Right ventricle myocardium superior (tissue), 1 donor: ENCODE measurements at regions not wholly inside any gene's neighbourhood (a gene's known extent, or its start where the extent isn't known, plus 50 kb on each side); places are given as distances from the start of the nearest gene placed in this dataset.

ENCODE experiments used
- ATAC-seq: fragments of 200-7000 bp; cut with Tn5 transposase; one replicate; pipeline ENCODE4 v1.9.1; 2020; ENCODE audit warnings: mild to moderate bottlenecking; ENCODE audit not compliant: poor library complexity
- DNase-seq: peaks from one replicate; pipeline ENCODE4 v3.0.0-alpha.2; 2020
- intact Hi-C: fragments of 100-400 bp; cut with DNase I; formaldehyde crosslinking; loops from one replicate; pipeline ENCODE4 v1.11.2; 2022
- donor health status: DM: no; HTN: yes; CAD: no; lungs with severe emphysema.

- intact Hi-C loops, result no loop called here
- DNase-seq (no peak), ATAC-seq (no peak)
These were observed 989.7 kb downstream of the EFNB2 start for GRCh38 chr13:105545811-105546210.

GRCh38 chr13:105543742-105544141, 991.7 kb downstream of the EFNB2 start:
- intact Hi-C loops, result no loop called here
- DNase-seq (no peak), ATAC-seq (no peak)

- DNase-seq (no peak), ATAC-seq (no peak)
- intact Hi-C loops, result no loop called here
These were observed 993.9 kb downstream of the EFNB2 start for GRCh38 chr13:105541565-105541964.

DNA sequence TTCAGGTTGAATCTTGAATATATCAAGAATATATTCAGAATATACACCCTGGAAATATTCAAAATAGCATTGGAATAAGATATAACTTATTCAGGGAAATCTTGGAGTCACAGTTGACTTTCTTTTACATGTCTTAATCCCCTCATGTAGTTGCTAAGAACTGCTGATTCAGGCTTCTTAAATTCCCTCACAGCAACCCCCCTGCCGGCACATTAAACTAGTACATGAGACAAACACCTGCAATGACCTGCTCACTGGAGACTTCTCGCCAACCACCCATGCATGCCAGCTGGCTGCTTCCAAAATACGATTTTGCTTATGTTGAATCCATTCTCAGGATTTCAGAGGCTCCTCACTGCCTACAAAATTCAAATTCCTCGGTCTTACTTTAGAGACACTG, 997.1 kb downstream of the EFNB2 start:
- DNase-seq, result no peak
- ATAC-seq, result no peak
- intact Hi-C loops, result no loop called here

- DNase-seq (no peak), ATAC-seq (no peak)
- intact Hi-C loops, result no loop called here
These were observed 998.3 kb downstream of the EFNB2 start for GRCh38 chr13:105537113-105537512.

DNA sequence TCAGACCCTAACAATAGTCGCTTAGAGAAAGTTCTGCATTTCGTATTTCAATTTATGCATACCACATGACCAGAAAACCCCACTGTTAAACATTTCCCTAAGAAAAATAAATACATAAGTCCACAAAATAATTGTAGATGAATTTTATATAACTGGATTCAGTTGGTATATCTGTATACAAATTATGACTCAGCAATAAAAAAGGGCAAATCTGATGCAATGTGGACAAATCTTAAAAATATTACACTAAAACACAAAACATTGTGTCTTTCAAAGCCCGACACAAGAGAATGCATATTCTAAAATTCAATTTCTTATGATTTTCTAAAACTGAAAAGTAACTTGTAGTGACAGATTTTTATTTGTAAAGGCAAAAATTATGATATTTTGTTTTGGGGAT, 1005.0 kb downstream of the EFNB2 start:
- ATAC-seq (no peak), DNase-seq (no peak)
- intact Hi-C loops, result no loop called here

DNA sequence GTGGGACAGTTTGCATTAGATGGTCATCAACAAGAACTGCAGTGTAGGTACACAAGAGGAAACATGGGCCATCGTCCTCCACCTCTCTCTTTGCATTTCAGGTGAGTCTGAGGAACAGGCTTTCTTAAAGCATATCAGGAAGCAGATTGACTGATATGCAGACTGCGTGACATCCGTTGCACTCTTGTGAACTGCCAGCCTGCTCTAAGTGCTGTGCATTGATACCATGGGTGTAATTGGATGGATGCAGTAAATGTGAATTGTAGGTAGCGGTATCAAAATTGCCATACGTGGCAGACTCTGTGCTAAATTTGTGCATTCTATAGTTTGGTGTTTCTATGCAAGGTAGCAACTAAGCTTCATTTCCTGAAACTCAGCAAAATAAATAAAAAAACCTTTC, 1008.3 kb downstream of the EFNB2 start:
- intact Hi-C loops, result no loop called here
- DNase-seq (no peak), ATAC-seq (no peak)

DNA sequence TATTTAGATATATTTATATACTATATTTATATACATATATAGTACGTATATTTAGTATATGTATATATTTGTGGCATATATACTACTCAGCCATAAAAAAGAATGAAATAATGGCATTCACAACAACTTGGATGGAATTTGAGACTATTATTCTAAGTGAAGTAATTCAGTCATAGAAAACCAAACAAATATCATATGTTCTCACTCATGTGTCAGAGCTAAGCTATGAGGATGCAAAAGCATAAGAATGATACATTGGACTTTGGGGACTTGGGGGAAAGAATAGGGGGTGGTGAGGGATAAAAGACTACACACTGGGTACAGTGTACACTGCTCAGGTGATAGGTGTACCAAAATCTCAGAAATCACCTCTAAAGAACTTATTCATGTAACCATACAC, 1015.7 kb downstream of the EFNB2 start:
- intact Hi-C loops, result no loop called here
- DNase-seq, result no peak
- ATAC-seq, result no peak

GRCh38 chr13:105518086-105518485, 1017.4 kb downstream of the EFNB2 start:
- intact Hi-C loops, result no loop called here
- ATAC-seq (no peak), DNase-seq (no peak)

- DNase-seq (no peak), ATAC-seq (no peak)
- intact Hi-C loops, result no loop called here
These were observed 1021.1 kb downstream of the EFNB2 start for GRCh38 chr13:105514401-105514800.

- DNase-seq (no peak), ATAC-seq (no peak)
- intact Hi-C loops, result no loop called here
These were observed 1022.0 kb downstream of the EFNB2 start for GRCh38 chr13:105513448-105513847.

DNA sequence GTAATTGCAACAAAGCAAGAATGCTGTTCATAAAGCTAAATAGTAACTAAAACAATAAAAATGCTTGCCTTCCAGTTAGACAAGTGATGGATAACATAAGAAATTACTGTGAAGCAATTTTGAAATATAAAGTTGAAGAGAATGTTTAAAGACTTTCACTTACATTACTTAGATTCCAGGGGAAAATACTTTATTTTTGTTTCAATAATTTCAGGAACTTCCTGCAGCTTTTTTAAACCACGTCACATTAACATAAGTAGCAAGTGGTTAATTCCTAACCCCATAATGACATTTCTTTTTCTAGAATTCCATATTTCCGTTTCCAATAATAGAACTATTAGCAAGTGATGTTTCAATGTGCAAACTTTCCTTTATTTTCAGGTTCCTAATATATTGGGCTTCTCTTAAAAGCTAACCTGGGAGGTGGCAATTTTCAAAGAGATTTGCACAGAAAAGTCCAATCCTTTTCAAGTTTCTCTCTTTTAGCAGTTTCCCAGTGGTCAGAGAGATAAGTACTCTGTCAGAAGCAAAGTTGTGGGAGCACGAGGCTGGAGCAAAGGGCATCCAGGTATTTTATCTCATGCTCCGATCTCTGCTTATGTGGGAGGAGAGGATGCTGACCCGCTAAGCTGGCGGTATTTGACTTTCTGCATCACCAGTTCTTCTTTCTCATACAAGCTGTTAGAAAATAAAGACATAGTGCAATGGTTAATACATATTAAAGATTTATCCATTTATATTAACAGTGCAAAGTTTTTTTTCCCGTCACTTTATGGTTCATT, 1025.3 kb downstream of the EFNB2 start:
- intact Hi-C loops, result no loop called here
- ATAC-seq (no peak), DNase-seq (no peak)

DNA sequence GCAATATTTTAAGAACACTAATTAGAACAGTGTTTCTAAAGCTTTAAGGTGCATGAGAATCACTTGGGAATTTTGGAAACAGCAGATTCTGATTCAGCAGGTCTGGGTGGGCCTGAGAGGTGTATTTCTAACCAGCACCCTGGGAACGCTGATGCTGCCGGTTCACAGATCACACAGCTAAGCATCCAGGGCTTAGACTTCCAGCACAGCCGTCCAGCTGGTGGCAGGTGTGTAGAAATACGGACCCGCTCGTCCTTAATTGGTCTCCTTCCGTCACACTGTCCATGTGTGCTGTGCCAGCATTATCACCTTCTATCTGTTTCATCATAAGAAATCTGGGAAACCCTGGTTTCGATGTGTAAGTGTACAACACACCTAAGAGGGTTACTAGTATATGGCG, 1029.0 kb downstream of the EFNB2 start:
- intact Hi-C loops, result no loop called here

DNA sequence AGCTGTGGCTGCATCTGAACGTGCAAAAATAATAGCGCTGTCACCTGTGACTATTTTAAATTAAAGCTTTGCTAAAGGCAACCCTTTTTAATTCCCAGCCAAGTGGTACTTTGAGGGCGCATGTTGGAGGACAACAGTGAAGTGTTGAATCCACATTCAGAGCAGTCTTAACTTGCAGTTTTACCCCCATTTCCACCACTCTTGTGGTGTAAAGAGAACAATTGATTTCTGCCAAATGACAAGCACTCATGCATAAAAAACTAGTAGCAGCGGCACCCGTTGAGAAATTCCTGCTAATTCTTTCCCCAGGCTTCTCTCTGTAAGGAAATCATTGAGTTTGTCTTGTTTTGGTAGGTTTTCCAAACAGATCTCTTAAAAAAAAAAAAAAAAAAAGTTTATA, 1033.3 kb downstream of the EFNB2 start:
- ATAC-seq (no peak), DNase-seq (no peak)
- intact Hi-C loops, result no loop called here

More for the DNA sequence above, 1029.0 kb downstream of the EFNB2 start:
- ATAC-seq (no peak), DNase-seq (no peak)

GRCh38 chr13:105497597-105497996, 1037.9 kb downstream of the EFNB2 start:
- ATAC-seq (no peak), DNase-seq (no peak)
- intact Hi-C loops, result no loop called here

DNA sequence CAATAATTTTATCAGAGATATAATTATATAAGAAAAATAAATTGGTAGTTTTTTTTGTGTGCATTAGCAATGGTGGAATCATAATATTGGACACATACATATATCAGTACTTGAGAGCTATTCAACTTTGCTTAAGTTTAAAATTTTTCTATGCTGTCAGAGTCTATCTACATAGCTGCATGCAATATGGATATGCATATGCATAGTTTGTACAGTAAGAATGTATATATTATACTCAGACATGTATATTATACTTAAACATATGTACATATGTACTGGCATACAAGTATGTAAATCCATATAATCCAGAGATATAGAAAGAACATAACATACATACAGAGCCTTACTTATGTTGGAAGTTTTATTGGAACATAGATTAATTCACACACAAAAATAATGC, 1043.2 kb downstream of the EFNB2 start:
- intact Hi-C loops, result no loop called here
- ATAC-seq (no peak), DNase-seq (no peak)

DNA sequence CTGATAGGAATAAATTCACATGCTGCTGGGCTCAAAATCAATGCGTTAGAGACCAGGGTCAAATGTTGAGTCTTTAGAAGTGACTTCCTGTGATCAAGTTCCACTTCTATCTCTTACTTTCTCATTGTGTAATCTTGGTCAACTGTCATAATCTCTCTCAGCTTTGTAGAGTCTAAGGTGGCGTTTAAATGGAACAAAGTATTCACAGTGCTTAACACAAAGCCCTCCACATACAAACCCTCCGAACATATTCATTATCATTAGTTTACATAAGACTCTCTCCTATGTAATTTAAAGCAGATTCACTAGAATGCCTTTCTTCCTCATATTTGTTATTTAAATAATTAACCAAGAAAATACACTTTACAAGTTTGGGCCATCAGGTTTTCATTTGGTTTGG, 1044.1 kb downstream of the EFNB2 start:
- DNase-seq (no peak), ATAC-seq (no peak)
- intact Hi-C loops, result no loop called here

DNA sequence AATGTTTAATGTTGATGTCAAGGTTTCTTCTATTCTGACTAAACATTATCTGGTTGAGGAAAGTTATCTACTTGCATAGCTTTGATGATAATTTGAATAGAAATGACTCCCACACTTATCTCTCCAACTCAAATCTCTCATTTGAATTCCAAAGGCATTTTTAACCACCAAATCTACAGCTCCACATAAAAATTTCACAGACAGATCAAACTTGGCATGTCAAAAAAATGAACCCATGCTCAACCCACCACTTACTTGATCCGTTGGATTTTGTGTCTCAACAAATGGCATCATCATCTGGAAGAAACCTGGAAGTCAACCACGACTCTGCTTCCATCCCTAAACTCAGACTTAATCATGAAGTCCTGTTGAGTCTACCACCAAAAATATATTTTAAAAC, 1050.4 kb downstream of the EFNB2 start:
- intact Hi-C loops, result no loop called here
- DNase-seq (no peak), ATAC-seq (no peak)

DNA sequence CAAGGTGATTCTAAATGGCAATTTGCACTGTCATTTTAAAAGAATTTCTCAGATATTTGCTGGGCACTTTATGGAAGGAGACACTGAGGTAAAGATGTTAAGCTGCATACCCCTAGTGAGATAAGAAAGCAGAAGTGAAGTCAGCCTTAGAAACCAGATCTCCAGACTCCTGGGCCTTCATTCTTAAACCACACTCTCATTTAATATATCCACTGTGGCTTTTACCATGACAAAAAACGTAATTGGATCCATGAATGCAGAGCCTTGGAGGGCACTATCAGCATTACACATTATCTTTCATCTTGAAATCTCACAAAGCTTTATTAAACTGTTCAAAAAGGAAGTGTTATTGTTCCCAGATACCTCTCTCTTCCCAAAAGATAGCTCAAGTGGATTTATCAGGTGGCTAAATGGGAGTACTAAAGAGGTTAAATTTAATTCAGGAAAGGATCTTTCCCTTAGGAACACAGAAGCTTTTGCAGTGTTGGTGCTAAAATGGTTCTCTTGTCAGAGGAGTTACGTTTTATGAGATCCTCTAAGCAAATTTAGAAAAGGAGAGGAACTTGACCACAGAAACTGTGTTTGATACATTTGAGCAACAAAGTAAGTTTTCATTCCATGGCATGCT, 1060.4 kb downstream of the EFNB2 start:
- intact Hi-C loops, result no loop called here
- ATAC-seq (no peak), DNase-seq (no peak)

GRCh38 chr13:105471673-105472072, 1063.8 kb downstream of the EFNB2 start:
- intact Hi-C loops, result no loop called here
- no peak for DNase-seq
- ATAC-seq, result no peak

- DNase-seq, result no peak
- no peak for ATAC-seq
- intact Hi-C loops, result no loop called here
These were observed 1069.1 kb downstream of the EFNB2 start for GRCh38 chr13:105466376-105466775.
